H7 (cell line): ENCODE measurements at regions not wholly inside any gene's neighbourhood (a gene's known extent, or its start where the extent isn't known, plus 50 kb on each side); places are given as distances from the start of the nearest gene placed in this dataset.
A peak's percentile ranks its signal among the peaks of the same experiment; 100 is the strongest.
"Not testable (repeated sequence)": the region's sequence is repeated elsewhere in the genome, so short reads cannot be mapped to it uniquely, and the experiment has no call there.

ENCODE experiments used
- DNase-seq: peaks from one replicate; pipeline ENCODE4 v3.0.0; 2012
- H3K27me3 ChIP-seq: 2 replicates; pipeline ENCODE4 v1.6.0; 2011; ENCODE audit warnings: mild to moderate bottlenecking, low read length; ENCODE audit not compliant: control insufficient read depth, insufficient read depth
- H3K36me3 ChIP-seq: replicated peaks from 2 replicates; pipeline ENCODE4 v1.5.1; 2011; ENCODE audit warnings: low read length; ENCODE audit not compliant: control insufficient read depth, insufficient read depth
- H3K4me3 ChIP-seq: 2 replicates; pipeline ENCODE4 v1.5.1; 2011; ENCODE audit warnings: low read depth, mild to moderate bottlenecking, control low read depth, low read length, moderate library complexity; ENCODE audit not compliant: insufficient read depth

GRCh38 chr2:13413989-13414388, 697.3 kb downstream of the TRIB2 start:
- Histone ChIP-seq H3K27me3 (no peaks in the 10 kb centered on the region), H3K4me3 (no peak overlapping the region), H3K36me3 (no peaks in the 10 kb centered on the region)
- peak; percentile 2 for DNase-seq

GRCh38 chr2:13414897-13415296, 698.2 kb downstream of the TRIB2 start:
- Histone ChIP-seq H3K4me3 (no peak overlapping the region), H3K36me3 (no peaks in the 10 kb centered on the region), H3K27me3 (no peaks in the 10 kb centered on the region)
- no peak for DNase-seq

- Histone ChIP-seq H3K4me3 (no peak overlapping the region), H3K36me3 (no peaks in the 10 kb centered on the region), H3K27me3 (no peaks in the 10 kb centered on the region)
- DNase-seq = no peak
These were observed 717.2 kb downstream of the TRIB2 start for GRCh38 chr2:13433954-13434353.

- DNase-seq = not testable (repeated sequence)
These were observed 727.0 kb downstream of the TRIB2 start for GRCh38 chr2:13443554-13444261.

GRCh38 chr2:13462464-13462863, 745.7 kb downstream of the TRIB2 start:
- no peaks in the 10 kb centered on the region for H3K36me3 ChIP-seq
- H3K4me3 ChIP-seq = no peak overlapping the region
- DNase-seq = no peak
- H3K27me3 ChIP-seq = no peaks in the 10 kb centered on the region

More at GRCh38 chr2:13443554-13444261, 727.0 kb downstream of the TRIB2 start:
- not testable (repeated sequence) for H3K36me3 ChIP-seq, H3K27me3 ChIP-seq, H3K4me3 ChIP-seq

GRCh38 chr2:13466076-13466475, 749.3 kb downstream of the TRIB2 start:
- Histone ChIP-seq H3K27me3 (no peaks in the 10 kb centered on the region), H3K4me3 (no peak overlapping the region), H3K36me3 (no peaks in the 10 kb centered on the region)
- DNase-seq = no peak

- DNase-seq = no peak
- H3K36me3 ChIP-seq = no peaks in the 10 kb centered on the region
- H3K4me3 ChIP-seq = no peak overlapping the region
These were observed 757.8 kb downstream of the TRIB2 start for GRCh38 chr2:13474538-13474937.

GRCh38 chr2:13480057-13480456, 763.3 kb downstream of the TRIB2 start:
- Histone ChIP-seq H3K27me3 (no peaks in the 10 kb centered on the region), H3K36me3 (no peaks in the 10 kb centered on the region), H3K4me3 (no peak overlapping the region)
- no peak for DNase-seq

More at GRCh38 chr2:13474538-13474937, 757.8 kb downstream of the TRIB2 start:
- H3K27me3 ChIP-seq = no peaks in the 10 kb centered on the region

GRCh38 chr2:13481201-13481600, 764.5 kb downstream of the TRIB2 start:
- Histone ChIP-seq H3K36me3 (no peaks in the 10 kb centered on the region), H3K27me3 (no peaks in the 10 kb centered on the region), H3K4me3 (no peak overlapping the region)
- no peak for DNase-seq

GRCh38 chr2:13485256-13485655, 768.5 kb downstream of the TRIB2 start:
- no peak for DNase-seq
- Histone ChIP-seq H3K4me3 (no peak overlapping the region), H3K36me3 (no peaks in the 10 kb centered on the region), H3K27me3 (no peaks in the 10 kb centered on the region)

- no peaks in the 10 kb centered on the region for H3K27me3 ChIP-seq
- DNase-seq = no peak
- H3K4me3 ChIP-seq = no peak overlapping the region
- H3K36me3 ChIP-seq = no peaks in the 10 kb centered on the region
These were observed 772.2 kb downstream of the TRIB2 start for GRCh38 chr2:13488965-13489364.

- no peaks in the 10 kb centered on the region for H3K36me3 ChIP-seq
- H3K27me3 ChIP-seq = no peaks in the 10 kb centered on the region
- H3K4me3 ChIP-seq = no peak overlapping the region
- DNase-seq = no peak
These were observed 775.5 kb downstream of the TRIB2 start for GRCh38 chr2:13492262-13492661.

GRCh38 chr2:13495051-13495450, 778.3 kb downstream of the TRIB2 start:
- no peaks in the 10 kb centered on the region for H3K27me3 ChIP-seq
- DNase-seq = no peak
- H3K4me3 ChIP-seq = no peak overlapping the region
- H3K36me3 ChIP-seq = no peaks in the 10 kb centered on the region

- Histone ChIP-seq H3K27me3 (no peaks in the 10 kb centered on the region), H3K36me3 (no peaks in the 10 kb centered on the region), H3K4me3 (no peak overlapping the region)
- DNase-seq = no peak
These were observed 788.1 kb downstream of the TRIB2 start for GRCh38 chr2:13504808-13505207.

- H3K4me3 ChIP-seq = no peak overlapping the region
- DNase-seq = no peak
- no peaks in the 10 kb centered on the region for H3K36me3 ChIP-seq
- peaks cover 2% of the 10 kb centered on the region; the same call in 1 of the 2 replicates for H3K27me3 ChIP-seq
These were observed 791.9 kb downstream of the TRIB2 start for GRCh38 chr2:13508671-13509070.

- no peak for DNase-seq
- Histone ChIP-seq H3K4me3 (no peak overlapping the region), H3K36me3 (no peaks in the 10 kb centered on the region), H3K27me3 (peaks cover 2% of the 10 kb centered on the region; the same call in 1 of the 2 replicates)
These were observed 798.5 kb downstream of the TRIB2 start for GRCh38 chr2:13515254-13515653.
